DMS114 treated with DMSO at 0.1 percent for 48 hours (cell line): ENCODE measurements at regions not wholly inside any gene's neighbourhood (a gene's known extent, or its start where the extent isn't known, plus 50 kb on each side); places are given as distances from the start of the nearest gene placed in this dataset.
A peak's percentile ranks its signal among the peaks of the same experiment; 100 is the strongest.

Experiments used
- DNase-seq: peaks from one replicate; lab custom pipeline; 2025; ENCODE audit not compliant: unreplicated experiment; lab: John Stamatoyannopoulos, UW

DNA sequence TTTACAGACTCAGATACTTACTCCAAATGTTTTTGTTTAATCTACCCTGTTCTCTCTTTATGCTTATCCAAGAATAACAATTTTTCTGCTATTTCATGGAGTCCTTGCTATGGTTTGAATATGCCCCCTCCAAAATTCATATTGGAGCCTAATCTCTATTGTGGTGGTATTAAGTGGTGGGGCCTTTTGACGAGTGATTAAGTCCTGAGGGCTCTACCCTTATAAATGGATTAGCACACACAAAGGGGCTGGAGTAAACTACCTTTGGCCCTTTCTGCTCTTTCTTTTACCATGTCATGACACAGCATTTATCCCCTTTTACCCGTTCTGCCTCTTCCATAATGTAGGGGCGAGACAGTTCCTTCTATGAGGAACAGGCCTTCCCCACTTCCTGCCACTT is 285.5 kb downstream of the GASK1B start:
- no peak for DNase-seq

DNA sequence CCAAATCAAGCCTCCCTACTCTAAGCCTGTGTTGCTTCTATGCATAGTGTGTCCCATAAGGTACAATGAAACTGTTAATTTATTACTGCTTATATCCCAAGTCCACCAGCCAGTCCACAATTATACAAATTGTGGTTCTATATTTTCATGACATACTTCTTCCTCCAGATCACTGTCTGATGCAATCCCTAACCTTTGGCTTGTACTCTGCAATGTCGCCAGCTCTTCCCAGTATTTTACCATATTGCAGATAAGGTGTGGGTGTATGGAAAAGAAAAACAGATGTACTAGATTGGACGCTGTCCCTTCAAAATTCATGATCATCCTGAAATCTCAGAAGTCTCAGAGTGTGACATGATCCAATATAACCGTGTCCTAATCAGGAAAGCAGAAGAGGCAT is 286.2 kb downstream of the GASK1B start:
- DNase-seq, result no peak

DNA sequence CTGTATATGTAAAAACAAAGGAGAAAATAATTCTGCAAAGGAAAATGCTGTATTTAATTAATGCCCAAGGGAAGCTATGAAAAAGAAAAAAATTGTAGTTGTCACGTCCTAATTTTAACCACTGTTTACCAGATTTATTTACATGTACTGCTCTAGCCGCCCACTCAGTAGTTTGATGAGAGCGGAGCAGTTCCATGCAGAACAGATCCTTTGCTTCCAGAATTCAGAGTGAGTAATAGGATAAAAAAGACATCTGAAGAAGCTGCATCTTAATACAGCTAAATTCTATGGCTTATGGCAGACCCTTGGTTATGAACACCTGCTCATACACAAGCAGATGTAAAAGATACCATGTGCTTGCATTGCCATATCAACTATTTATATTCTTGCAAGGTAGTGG is 287.0 kb downstream of the GASK1B start:
- no peak for DNase-seq

DNA sequence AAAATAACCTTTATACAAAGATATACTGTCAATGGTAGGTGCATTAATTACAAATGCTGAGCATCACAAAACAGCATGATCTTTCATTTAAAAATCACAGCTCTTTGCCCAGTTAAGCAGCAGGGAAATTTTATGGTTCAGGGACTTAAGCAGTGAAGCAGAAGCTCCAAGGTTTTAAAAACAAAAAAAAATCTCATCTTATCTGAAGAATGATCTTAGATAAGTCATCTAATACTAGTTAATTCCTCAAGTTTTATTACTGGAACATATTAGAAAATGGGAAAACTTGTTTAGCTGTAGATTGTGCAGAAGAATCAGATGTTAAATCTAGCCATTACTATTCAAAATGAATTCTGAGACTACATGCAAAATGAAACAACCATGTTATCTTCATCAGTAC is 289.9 kb downstream of the GASK1B start:
- no peak for DNase-seq

DNA sequence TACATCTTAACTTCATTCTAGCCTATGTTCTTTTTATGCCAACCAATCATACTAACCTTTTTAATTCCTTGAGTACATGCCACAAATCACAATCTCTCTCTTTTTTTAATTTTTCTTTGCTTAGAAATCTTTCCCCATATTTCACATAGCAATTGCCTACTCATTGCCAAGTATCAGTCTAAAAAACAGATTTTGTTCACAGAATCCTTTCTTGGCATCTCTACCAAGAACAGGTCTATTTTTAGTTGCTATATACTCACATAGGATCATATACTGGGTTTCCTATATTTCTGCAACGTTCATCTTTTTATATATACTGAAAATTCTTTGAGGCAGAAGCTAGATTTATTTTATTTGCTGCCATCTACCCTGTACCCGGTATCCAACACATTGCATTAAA is 292.1 kb downstream of the GASK1B start:
- no peak for DNase-seq

DNA sequence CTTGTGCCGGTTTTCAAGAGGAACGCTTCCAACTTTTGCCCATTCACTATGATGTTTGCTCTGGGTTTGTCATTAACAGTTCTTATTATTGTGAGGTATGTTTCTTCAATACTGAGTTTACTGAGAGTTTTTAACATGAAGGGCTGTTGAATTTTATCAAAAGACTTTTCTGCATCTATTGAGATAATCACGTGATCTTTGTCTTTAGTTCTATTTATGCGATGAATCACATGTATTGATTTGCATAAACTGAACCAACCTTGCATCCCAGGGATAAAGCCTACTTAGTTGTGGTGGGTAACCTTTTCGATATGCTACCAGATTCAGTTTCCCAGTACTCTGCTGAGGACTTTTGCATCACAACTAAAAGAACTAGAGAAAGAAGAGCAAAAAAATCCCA is 318.0 kb downstream of the GASK1B start:
- DNase-seq, result no peak

DNA sequence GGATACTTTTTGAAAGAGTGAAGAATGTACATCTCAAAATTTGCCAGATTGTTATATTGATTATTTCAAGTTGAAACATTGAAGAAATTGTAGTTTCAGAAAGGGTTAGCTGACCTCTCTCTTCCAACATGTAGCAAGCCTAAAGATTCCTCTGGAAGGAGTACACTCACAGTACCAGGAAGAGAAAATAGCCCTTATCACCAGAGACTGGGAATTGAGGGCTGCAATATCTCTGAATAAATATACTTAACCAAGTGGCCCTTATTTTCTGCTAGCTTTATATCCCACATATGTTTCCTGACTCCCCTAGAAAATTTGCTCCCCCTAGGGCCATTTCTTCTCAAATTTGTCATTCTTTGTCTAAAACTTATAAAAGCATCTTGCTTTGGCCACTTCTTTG is 332.2 kb downstream of the GASK1B start:
- no peak for DNase-seq

DNA sequence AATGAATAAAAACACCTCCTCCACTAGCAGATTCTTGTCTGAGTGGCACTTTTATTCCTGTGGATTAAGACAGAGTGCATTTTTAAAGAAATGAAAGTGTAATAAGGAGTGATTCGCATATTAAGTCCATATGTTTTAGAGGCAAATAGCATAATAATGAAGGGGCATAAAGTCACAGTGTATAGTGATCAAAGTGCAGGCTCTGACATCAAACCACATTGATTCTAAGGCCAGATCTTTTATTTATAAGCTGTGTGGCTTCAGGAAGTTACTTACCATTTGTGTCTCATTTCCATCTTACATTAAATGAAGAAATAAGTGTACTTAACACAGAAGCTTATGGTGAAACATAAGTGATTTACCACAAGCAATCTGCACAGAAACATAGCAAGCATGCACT is 332.8 kb downstream of the GASK1B start:
- no peak for DNase-seq

DNA sequence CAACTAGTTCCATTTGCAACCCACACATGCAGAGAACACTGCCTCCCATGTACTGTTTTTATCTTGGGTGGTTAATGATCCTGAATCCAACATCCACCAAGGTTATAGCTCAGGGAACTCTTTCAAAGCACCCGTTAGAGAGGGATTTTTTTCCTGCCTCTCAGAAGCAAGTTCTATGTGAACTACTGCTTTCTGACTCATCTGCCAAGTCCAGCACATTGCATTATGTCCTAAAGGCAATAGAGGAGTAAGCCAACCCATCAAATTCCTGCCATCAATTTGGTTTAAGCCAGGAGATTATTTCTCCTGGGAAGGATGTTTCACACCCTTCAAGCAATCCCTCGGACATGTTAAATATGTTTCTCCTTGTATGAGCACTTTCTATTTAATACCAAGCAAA is 334.5 kb downstream of the GASK1B start:
- DNase-seq, result no peak

DNA sequence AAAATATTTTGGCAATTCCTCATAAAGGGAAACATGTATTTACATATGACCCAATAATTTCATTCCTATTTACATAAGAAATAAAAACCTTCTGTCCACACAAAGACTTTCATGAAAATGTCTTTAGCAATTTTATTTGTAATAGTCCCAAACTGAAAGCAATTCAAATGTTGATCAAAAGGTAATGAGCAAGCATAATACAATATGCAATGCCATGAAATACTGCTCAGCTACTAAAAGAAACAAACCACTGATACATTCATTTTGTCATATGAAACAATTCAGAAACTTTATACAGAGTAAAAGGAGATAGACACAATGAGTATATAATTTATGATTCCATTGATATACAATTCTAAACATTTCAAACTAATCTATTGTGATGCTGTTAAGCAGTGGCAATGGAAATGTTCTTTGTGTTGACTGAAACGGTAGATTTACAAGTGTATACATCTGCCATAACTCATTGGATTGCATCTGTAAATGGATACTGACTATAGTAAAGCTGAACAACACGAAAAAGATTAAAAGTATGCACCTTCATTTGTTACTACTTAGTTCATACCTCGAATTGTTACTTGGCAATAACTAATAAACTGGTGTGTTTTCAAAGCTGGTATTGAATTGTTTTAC is 335.6 kb downstream of the GASK1B start:
- DNase-seq, result no peak

DNA sequence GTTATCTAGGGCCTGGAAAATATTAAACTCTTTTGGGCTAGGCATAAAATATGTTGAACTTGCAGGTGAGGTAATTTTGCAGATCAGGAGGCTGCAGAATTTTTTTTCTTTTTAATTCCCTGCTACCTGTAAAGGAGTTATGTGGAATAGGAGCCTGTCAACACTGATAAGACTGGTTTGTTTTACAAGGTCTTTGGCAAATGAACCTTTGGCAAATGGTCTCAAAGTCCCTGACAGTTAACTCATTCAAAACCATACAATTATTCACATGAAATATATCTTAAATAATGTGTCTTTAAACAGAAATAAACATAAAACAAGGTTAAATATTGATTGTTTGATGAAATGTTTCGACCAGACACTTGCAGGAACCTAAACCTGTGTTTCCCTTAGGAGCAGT is 340.2 kb downstream of the GASK1B start:
- no peak for DNase-seq

DNA sequence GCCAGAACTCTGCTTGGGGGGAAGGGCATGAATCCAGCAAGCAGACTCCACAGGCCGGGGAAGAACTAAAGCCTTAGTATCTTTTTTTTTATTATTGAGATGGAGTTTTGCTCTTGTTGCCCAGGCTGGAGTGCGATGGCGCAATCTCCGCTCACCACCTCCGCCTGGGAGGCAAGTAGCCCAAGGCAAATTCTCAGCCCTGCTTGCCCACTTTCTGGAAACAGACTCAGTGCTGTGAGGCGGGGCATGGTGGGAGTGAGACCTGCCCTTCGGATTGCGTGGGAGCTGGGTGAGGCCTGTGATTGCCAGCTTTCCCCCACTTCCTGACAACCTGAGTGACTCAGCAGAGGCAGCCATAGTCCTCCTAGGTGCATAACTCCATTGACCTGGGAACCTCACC is 348.8 kb downstream of the GASK1B start:
- no peak for DNase-seq

DNA sequence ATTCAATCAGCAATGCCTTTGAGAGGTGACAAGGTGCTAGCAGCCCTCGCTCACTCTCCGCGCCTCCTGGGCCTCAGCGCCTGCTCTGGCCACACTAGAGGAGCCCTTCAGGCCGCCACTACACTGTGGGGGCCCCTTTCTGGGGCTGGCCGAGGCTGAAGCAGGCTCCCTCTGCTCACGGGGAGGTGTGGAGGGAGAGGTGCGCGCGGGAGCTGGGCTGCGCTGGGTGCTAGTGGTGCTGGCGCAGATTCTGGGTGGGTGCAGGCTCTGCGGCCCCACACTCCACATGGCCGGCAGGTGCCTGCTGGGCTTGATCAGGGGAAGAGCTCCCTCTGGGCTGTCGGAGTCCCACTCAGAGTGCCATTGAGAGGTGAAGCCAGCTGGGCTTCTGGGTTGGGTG is 351.0 kb downstream of the GASK1B start:
- DNase-seq, result no peak

DNA sequence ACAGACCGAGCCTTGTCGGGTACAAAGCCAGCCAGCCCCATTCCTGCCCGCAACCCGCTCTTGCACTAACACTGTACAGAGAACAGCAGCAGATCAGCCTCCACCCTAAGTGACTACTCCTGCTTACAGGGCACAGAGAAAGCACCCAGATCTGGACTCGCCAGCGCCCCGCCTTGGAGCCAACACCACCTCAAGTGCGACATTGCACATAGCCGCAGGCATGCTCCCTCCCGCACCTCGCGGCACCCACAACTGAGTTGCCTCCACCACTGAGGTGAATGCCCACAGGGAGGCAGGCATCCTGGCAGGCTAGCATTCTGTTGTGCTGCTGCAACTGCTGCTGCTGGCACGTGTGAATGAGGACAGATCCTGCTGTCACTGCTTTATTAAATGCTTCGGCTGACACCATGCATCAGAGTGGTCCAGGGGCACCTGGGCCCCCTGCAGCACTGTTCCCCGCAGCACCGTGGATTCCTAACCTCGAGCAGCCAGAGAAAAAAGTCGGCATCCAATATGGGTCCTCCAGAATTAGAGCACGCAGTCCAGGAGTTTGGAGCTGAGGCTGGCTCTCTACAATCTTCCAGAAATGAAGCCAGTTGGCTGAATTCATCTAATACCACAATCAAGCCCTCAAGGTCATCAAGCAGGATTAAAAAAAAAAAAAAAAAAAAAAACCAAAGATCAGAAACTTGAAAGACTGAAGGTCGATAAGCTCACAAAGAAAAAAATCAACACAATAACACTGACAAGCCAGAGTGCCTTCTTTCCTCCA is 352.9 kb downstream of the GASK1B start:
- peak; percentile 5 for DNase-seq

DNA sequence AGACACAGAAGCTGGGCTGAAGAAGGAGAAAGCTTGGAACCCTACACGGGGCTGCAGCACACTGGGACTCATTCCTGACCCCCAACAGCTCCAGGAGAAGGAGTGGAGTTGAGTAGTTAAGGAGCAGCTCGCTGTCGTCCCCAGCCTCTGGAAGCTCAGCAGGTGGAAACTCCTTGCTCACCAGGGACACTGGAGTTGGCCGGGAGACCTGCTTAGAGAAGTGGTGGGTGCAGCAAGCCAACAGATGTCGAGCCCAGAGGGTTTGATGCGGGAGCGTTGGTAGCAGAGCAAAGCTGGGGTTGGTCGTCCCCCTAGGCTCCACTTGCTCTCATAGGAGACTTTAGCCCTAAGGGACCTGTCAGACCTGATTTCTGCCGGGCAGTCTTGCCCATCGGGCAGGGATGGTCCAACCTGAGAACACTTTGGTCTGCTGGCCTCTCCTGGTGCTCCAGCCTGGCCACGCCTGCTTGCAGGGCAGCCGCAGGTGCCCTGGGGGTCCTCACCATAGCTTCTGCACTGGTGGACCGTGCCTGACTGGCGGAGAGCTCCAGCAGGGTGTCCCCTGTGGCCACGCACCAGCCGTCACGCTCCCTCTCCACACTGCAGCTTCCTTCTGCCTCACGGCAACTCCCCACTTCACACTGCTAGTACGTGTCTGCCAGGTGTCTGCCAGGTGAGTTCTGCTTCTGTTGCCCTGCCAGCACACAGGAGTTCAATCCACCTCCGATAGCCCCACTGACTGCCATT is 353.7 kb downstream of the GASK1B start:
- no peak for DNase-seq

DNA sequence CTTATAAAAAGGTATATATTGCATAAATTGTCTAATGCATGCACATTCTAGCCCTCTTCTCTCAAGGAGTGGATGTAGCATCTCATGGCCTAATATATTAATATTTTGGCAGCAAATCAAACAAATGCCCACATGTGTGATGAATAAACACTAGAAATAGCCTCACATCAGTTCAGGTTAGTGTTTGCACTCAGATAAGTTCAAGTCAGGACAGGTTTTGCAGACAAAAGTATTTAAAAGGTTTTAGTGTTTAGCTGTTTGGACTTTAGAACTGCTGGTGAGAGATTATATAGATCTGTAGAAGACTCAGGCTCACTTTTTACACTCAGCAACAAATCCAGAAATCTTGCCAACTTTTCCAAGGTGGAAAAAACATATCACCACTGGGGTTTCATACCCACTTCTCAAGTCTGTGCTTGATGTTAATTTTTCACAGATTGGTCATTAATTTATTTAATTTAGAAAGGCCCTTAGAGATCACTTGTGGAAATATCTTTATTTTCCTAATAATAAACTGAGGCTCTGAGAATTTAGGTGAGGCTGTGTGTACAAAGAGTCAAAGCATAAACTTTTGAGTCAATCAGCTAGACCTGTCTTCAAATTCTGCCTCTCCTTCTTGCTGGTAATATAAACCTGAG is 362.6 kb downstream of the GASK1B start:
- no peak for DNase-seq

DNA sequence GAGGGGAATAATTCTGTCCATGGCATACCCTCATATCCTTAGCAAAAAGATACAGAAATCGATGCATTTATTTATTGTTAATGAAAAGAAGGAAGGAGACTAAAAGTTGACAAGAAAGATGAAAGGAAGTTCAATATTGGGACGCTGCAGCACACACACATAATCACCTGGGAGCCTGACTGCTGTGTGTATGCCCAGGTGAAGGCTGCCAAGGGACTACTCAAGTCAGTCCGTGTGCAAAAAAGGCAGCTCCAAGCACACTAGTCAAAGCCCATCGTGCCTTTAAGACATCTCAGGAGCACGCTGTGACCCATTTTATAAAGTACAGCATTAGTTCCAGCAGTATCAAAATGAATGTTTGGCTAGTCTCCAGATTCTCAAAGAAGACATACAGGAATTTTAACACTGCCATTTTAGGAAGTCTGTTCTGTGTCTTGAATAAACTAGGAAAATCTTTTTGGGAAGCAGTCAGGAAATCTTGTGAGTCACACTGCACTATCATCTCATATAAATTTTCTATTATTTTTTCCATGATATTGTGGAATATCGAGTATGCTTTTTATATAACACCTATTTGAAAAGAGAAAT is 363.9 kb downstream of the GASK1B start:
- DNase-seq, result no peak

DNA sequence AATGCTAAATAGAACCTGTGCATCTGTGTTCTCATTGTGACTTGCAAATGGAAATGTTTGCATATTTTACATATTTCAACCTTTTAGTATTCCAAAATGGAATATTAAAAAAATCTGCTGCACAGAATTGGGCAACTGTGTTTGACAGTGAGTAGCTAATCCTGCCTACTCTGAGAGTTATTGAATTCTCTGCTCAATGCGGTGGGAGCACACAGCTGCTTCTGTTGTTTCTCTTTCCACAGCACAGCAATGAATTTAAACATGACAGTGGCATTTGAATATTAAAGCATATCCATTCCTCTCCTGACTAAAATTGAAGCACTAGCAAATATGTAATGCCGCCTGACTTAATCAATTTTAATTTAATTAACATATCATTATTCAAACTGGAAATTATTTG is 366.6 kb downstream of the GASK1B start:
- DNase-seq, result no peak

DNA sequence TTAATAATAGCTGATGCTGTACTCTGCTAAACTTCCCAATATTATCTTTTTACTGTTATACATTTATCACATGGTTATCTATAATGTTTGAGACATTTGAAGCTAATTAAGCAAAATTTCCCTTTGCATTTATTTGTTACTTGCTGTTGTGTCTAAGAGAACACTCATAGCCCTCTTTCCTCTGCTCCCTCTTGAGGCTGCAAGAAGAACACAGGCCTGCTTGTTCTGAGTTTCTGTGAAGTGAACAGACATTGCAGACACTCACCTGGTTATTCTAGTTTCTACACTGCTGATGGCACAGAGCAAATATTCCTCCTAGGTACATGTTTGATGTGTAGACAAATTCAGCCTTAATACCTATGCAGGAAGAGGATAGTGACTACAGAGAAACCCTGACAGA is 367.8 kb downstream of the GASK1B start:
- peak; percentile 6 for DNase-seq

DNA sequence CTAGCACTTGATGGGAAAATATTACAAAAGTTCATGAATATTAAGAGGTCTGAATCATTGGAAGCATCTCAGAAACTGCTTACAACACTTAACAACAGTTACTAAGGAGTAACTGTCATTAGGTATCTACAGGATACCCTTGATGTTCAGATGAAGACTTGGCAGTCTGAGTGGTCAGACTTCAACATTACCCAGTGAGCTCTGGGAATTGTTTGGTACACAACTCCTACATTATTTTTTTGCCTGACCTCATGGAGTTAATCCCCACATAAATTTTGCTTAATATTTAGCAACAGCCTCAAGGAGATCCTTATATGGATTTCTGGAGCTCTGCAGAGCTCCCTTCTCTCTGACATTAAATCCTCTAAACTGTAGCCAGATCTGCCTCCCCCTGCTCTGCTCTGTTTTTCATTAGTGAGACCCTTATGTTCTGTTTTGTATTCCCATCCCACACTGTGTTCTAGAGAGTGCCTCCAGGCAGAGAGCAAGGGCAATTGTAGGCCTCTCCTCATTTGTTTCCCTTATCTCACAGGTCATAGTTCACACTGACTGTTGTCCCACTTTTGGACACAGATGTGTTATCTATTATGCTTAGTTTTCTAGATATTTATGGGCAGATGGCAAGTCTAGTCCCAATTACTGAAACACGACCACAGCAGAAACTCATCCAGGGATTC is 368.8 kb downstream of the GASK1B start:
- no peak for DNase-seq

DNA sequence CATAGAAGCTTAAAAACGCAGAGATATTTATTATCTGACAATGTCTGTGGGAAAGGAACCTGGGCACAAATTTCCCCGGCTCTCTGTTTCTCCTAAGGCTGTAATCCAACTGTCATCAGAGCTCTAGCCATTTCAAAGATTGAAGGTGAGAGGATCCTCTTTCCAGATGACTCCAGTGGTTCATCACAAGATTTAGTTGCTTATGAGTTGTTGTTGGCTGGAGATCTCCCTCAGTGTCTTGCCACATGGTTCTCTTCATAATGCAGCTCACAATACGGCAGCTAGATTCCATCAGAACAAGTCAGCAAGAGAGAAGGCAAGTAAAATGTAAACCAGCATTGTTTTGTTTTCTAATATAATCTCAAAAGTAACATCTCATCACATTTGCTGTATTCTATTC is 369.4 kb downstream of the GASK1B start:
- no peak for DNase-seq
